H9 (cell line): ENCODE measurements at regions not wholly inside any gene's neighbourhood (a gene's known extent, or its start where the extent isn't known, plus 50 kb on each side); places are given as distances from the start of the nearest gene placed in this dataset.

Experiments
- DNase-seq: peaks from one replicate; pipeline ENCODE4 v3.0.0-alpha.2; 2017
- H2AFZ ChIP-seq: one replicate; pipeline ENCODE4 v1.6.1; 2013; ENCODE audit warnings: mild to moderate bottlenecking, low read length, control low read depth, moderate library complexity
- H2AK5ac ChIP-seq: 2 replicates; pipeline ENCODE4 v1.6.1; 2013; ENCODE audit warnings: low read length, control low read depth, mixed read lengths; ENCODE audit not compliant: insufficient read length
- H2BK120ac ChIP-seq: one replicate; pipeline ENCODE4 v1.6.1; 2013; ENCODE audit warnings: low read depth, mild to moderate bottlenecking, low read length, control low read depth, inconsistent platforms; ENCODE audit not compliant: poor library complexity, severe bottlenecking
- H2BK12ac ChIP-seq: 2 replicates; pipeline ENCODE4 v1.6.1; 2013; ENCODE audit warnings: low read length, control low read depth, mixed read lengths, low read depth; ENCODE audit not compliant: insufficient read length
- H2BK15ac ChIP-seq: 2 replicates; pipeline ENCODE4 v1.6.1; 2013; ENCODE audit warnings: low read depth, low read length, control low read depth
- H2BK20ac ChIP-seq: one replicate; pipeline ENCODE4 v1.6.1; 2013; ENCODE audit warnings: low read depth, mild to moderate bottlenecking, low read length, control low read depth, inconsistent platforms; ENCODE audit not compliant: poor library complexity, severe bottlenecking
- H2BK5ac ChIP-seq: 2 replicates; pipeline ENCODE4 v1.6.1; 2013; ENCODE audit warnings: low read length, control low read depth, mixed read lengths; ENCODE audit not compliant: insufficient read length
- H3K14ac ChIP-seq: 2 replicates; pipeline ENCODE4 v1.6.1; 2013; ENCODE audit warnings: low read length, control low read depth; ENCODE audit not compliant: insufficient read depth
- H3K18ac ChIP-seq: 2 replicates; pipeline ENCODE4 v1.6.1; 2013; ENCODE audit warnings: low read depth, mild to moderate bottlenecking, mixed read lengths, low read length, control low read depth; ENCODE audit not compliant: insufficient read length
- H3K23ac ChIP-seq: 2 replicates; pipeline ENCODE4 v1.6.1; 2013; ENCODE audit warnings: low read length, control low read depth, mixed read lengths, low read depth; ENCODE audit not compliant: insufficient read length
- H3K23me2 ChIP-seq: 2 replicates; pipeline ENCODE4 v1.6.1; 2013; ENCODE audit warnings: low read depth, mild to moderate bottlenecking, mixed read lengths, low read length, control low read depth; ENCODE audit not compliant: insufficient read length, poor library complexity, severe bottlenecking
- H3K27ac ChIP-seq: 2 replicates; pipeline ENCODE4 v1.5.1; 2013; ENCODE audit warnings: low read length, control low read depth, mixed read lengths, low read depth; ENCODE audit not compliant: insufficient read length
- H3K27me3 ChIP-seq: 2 replicates; pipeline ENCODE4 v1.6.1; 2013; ENCODE audit warnings: low read length, control low read depth, inconsistent platforms; ENCODE audit not compliant: insufficient read depth
- H3K4ac ChIP-seq: 2 replicates; pipeline ENCODE4 v1.6.1; 2013; ENCODE audit warnings: low read depth, mild to moderate bottlenecking, control low read depth, inconsistent platforms, low read length, moderate library complexity
- H3K4me1 ChIP-seq: 2 replicates; pipeline ENCODE4 v1.6.1; 2013; ENCODE audit warnings: low read length, control low read depth, inconsistent platforms; ENCODE audit not compliant: insufficient read depth
- H3K4me2 ChIP-seq: 2 replicates; pipeline ENCODE4 v1.6.1; 2013; ENCODE audit warnings: low read length, control low read depth, mixed read lengths; ENCODE audit not compliant: insufficient read length, insufficient read depth
- H3K56ac ChIP-seq: 2 replicates; pipeline ENCODE4 v1.6.1; 2013; ENCODE audit warnings: low read depth, mild to moderate bottlenecking, mixed read lengths, low read length, control low read depth; ENCODE audit not compliant: insufficient read length
- H3K79me1 ChIP-seq: 2 replicates; pipeline ENCODE4 v1.6.1; 2013; ENCODE audit warnings: low read depth, mild to moderate bottlenecking, moderate library complexity, low read length, control low read depth, inconsistent platforms; ENCODE audit not compliant: insufficient read depth, poor library complexity, severe bottlenecking
- H3K79me2 ChIP-seq: 2 replicates; pipeline ENCODE4 v1.6.1; 2013; ENCODE audit warnings: low read length, control low read depth, inconsistent platforms; ENCODE audit not compliant: insufficient read depth
- H3K9ac ChIP-seq: 2 replicates; pipeline ENCODE4 v1.6.1; 2013; ENCODE audit warnings: low read length, control low read depth, mixed read lengths; ENCODE audit not compliant: insufficient read length; ENCODE audit errors: extremely low read depth
- H3K9me3 ChIP-seq: one replicate; pipeline ENCODE4 v1.6.1; 2013; ENCODE audit warnings: low read depth, low read length, inconsistent platforms; ENCODE audit not compliant: control insufficient read depth
- H3T11ph ChIP-seq: one replicate; pipeline ENCODE4 v1.6.1; 2013; ENCODE audit warnings: mild to moderate bottlenecking, low read length, control low read depth, inconsistent platforms
- H4K20me1 ChIP-seq: one replicate; pipeline ENCODE4 v1.6.1; 2013; ENCODE audit not compliant: control insufficient read depth, insufficient read length, insufficient read depth
- H4K5ac ChIP-seq: 2 replicates; pipeline ENCODE4 v1.6.1; 2013; ENCODE audit warnings: low read depth, mild to moderate bottlenecking, mixed read lengths, low read length, control low read depth; ENCODE audit not compliant: insufficient read length
- H4K8ac ChIP-seq: replicated peaks from 2 replicates; pipeline ENCODE4 v1.6.1; 2013; ENCODE audit warnings: low read length, control low read depth, mixed read lengths, low read depth; ENCODE audit not compliant: insufficient read length
- H4K91ac ChIP-seq: 2 replicates; pipeline ENCODE4 v1.6.1; 2013; ENCODE audit warnings: low read depth, mild to moderate bottlenecking, moderate library complexity, mixed read lengths, low read length, control low read depth; ENCODE audit not compliant: insufficient read length
- H3K27ac Mint-ChIP-seq, 3 experiments: 2 replicates in 2 of 3; 3 replicates in 1 of 3; pipeline ENCODE4 v1.8.0; 2020 to 2021; ENCODE audit warnings: mixed read lengths in 3 of 3, mild to moderate bottlenecking in 1 of 3, moderate library complexity in 1 of 3
- H3K27me3 Mint-ChIP-seq: 2 replicates; pipeline ENCODE4 v1.8.0; 2021; ENCODE audit warnings: low read depth, mild to moderate bottlenecking, moderate library complexity, mixed read lengths
- H3K36me3 Mint-ChIP-seq, 3 experiments: 2 replicates in 2 of 3; 3 replicates in 1 of 3; pipeline ENCODE4 v1.8.0; 2020 to 2021; ENCODE audit warnings: low read depth in 3 of 3, mixed read lengths in 3 of 3; ENCODE audit not compliant: insufficient read depth in 1 of 3
- H3K4me1 Mint-ChIP-seq, 2 experiments: 2 replicates each; pipeline ENCODE4 v1.8.0; 2020; ENCODE audit warnings: mixed read lengths in 2 of 2
- H3K4me3 Mint-ChIP-seq, 2 experiments: 2 replicates in 1 of 2; 3 replicates in 1 of 2; pipeline ENCODE4 v1.8.0; 2020 to 2021; ENCODE audit warnings: mild to moderate bottlenecking in 2 of 2, mixed read lengths in 2 of 2, moderate library complexity in 1 of 2
- H3K9me3 Mint-ChIP-seq, 2 experiments: 2 replicates in 1 of 2; 3 replicates in 1 of 2; pipeline ENCODE4 v1.8.0; 2020; ENCODE audit warnings: mild to moderate bottlenecking in 2 of 2, mixed read lengths in 2 of 2, moderate library complexity in 1 of 2
- WGBS: extraction: QIAGEN DNeasy Blood & Tissue Kit; methylation state at CpG from one replicate; pipeline ENCODE4 v1.1.7; 2013; ENCODE audit warnings: missing lambda C conversion rate, low lambda C conversion rate, mixed read lengths; ENCODE audit not compliant: insufficient read length; ENCODE audit errors: extremely low coverage; 5-methylcytosine and 5-hydroxymethylcytosine counted together
- TF ChIP-seq, protein P1 (sequence below): fragments of 200-600 bp; sonication (generic); conservative IDR thresholded peaks from 3 replicates; pipeline ENCODE4 v1.8.0; 2021; ENCODE audit warnings: antibody characterized with exemption, mild to moderate bottlenecking

DNA sequence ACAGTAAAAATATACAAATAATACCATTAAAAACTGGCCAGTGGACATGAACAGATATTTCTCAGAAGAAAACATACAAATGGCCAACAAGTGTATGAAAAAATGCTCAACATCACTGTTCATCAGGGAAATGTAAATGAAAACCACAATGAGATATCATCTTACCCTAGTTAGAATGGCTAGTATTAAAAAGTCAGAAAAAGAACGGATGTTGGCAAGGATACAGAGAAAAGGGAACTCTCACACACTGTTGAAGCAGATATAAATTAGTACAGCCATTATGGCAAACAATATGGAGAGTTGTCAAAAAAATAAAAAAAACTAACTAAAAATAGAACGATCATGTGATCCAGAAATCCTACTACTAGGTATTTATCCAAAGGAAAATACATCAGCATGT, 222.7 kb upstream of the NAALADL2 start:
- no peak overlapping the region for H4K91ac ChIP-seq
- no peak overlapping the region for H3K56ac ChIP-seq
- H2AK5ac ChIP-seq, result no peak overlapping the region
- no peak for DNase-seq
- TF ChIP-seq, protein P1, sequence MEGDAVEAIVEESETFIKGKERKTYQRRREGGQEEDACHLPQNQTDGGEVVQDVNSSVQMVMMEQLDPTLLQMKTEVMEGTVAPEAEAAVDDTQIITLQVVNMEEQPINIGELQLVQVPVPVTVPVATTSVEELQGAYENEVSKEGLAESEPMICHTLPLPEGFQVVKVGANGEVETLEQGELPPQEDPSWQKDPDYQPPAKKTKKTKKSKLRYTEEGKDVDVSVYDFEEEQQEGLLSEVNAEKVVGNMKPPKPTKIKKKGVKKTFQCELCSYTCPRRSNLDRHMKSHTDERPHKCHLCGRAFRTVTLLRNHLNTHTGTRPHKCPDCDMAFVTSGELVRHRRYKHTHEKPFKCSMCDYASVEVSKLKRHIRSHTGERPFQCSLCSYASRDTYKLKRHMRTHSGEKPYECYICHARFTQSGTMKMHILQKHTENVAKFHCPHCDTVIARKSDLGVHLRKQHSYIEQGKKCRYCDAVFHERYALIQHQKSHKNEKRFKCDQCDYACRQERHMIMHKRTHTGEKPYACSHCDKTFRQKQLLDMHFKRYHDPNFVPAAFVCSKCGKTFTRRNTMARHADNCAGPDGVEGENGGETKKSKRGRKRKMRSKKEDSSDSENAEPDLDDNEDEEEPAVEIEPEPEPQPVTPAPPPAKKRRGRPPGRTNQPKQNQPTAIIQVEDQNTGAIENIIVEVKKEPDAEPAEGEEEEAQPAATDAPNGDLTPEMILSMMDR, result no peak
- H2BK120ac ChIP-seq, result no peak overlapping the region
- H3K9ac ChIP-seq, result no peak overlapping the region
- no peak overlapping the region for H2BK12ac ChIP-seq
- Mint-ChIP-seq H3K36me3 (no peaks in the 10 kb centered on the region), H3K4me3 (no peak overlapping the region), H3K27ac (no peak overlapping the region), H3K4me1 (no peaks in the 10 kb centered on the region), H3K27me3 (no peaks in the 10 kb centered on the region), H3K9me3 (no peaks in the 10 kb centered on the region)
- no peaks in the 10 kb centered on the region for H3K79me1 ChIP-seq
- no peak overlapping the region for H3K23ac ChIP-seq
- H4K20me1 ChIP-seq, result no peaks in the 10 kb centered on the region
- WGBS, result no CpG with 5 or more reads among the region's 2 CpGs
- H3K4me2 ChIP-seq, result no peak overlapping the region
- H2BK5ac ChIP-seq, result no peak overlapping the region
- H3K27ac ChIP-seq, result no peak overlapping the region
- H3T11ph ChIP-seq, result no peak overlapping the region
- H4K5ac ChIP-seq, result no peak overlapping the region
- no peaks in the 10 kb centered on the region for H3K23me2 ChIP-seq
- H3K4me1 ChIP-seq, result no peaks in the 10 kb centered on the region
- H3K79me2 ChIP-seq, result no peaks in the 10 kb centered on the region
- H4K8ac ChIP-seq, result no peak overlapping the region
- H2BK20ac ChIP-seq, result no peak overlapping the region
- H3K18ac ChIP-seq, result no peak overlapping the region
- no peak overlapping the region for H2BK15ac ChIP-seq
- H3K4ac ChIP-seq, result no peak overlapping the region
- H2AFZ ChIP-seq, result no peak overlapping the region
- no peak overlapping the region for H3K14ac ChIP-seq
- no peaks in the 10 kb centered on the region for H3K9me3 ChIP-seq
- H3K27me3 ChIP-seq, result no peaks in the 10 kb centered on the region; the same call in 1 of the 2 replicates
